Mesenchymal stem cell (in vitro differentiated cells and primary cell): ENCODE measurements at regions not wholly inside any gene's neighbourhood (a gene's known extent, or its start where the extent isn't known, plus 50 kb on each side); places are given as distances from the start of the nearest gene placed in this dataset.

Experiments used
- DNase-seq: peaks from one replicate; pipeline ENCODE4 v3.0.0-alpha.2; 2013
- H2AFZ ChIP-seq: one replicate; pipeline ENCODE4 v1.6.1; 2013; ENCODE audit warnings: low read depth, mild to moderate bottlenecking, control low read depth, inconsistent platforms, low read length, moderate library complexity
- H2AK5ac ChIP-seq: 2 replicates; pipeline ENCODE4 v1.6.1; 2013; ENCODE audit warnings: low read length, moderate library complexity, mild to moderate bottlenecking, inconsistent platforms; ENCODE audit not compliant: severe bottlenecking
- H2BK120ac ChIP-seq: one replicate; pipeline ENCODE4 v1.6.1; 2013; ENCODE audit warnings: low read depth, mild to moderate bottlenecking, inconsistent platforms, low read length, moderate library complexity
- H2BK12ac ChIP-seq, 2 experiments: one replicate each; pipeline ENCODE4 v1.6.1; 2013; ENCODE audit warnings: inconsistent platforms in 2 of 2, low read length in 2 of 2, mild to moderate bottlenecking in 2 of 2, moderate library complexity in 2 of 2, control low read depth in 1 of 2
- H2BK15ac ChIP-seq: one replicate; pipeline ENCODE4 v1.6.1; 2013; ENCODE audit warnings: mild to moderate bottlenecking, low read depth, inconsistent platforms; ENCODE audit not compliant: poor library complexity, severe bottlenecking
- H2BK5ac ChIP-seq: 2 replicates; pipeline ENCODE4 v1.6.1; 2013; ENCODE audit warnings: low read depth, mild to moderate bottlenecking, low read length, control low read depth, inconsistent platforms; ENCODE audit not compliant: poor library complexity, severe bottlenecking
- H3K14ac ChIP-seq, 2 experiments: one replicate each; pipeline ENCODE4 v1.6.1; 2013; ENCODE audit warnings: inconsistent platforms in 2 of 2, low read length in 2 of 2, control low read depth in 1 of 2, mild to moderate bottlenecking in 1 of 2, moderate library complexity in 1 of 2
- H3K18ac ChIP-seq, 2 experiments: one replicate each; pipeline ENCODE4 v1.6.1; 2013; ENCODE audit warnings: inconsistent platforms in 2 of 2, low read length in 2 of 2, control low read depth in 1 of 2, low read depth in 1 of 2, mild to moderate bottlenecking in 1 of 2
- H3K23ac ChIP-seq, 2 experiments: one replicate each; pipeline ENCODE4 v1.6.1; 2013; ENCODE audit warnings: inconsistent platforms in 2 of 2, low read length in 2 of 2, mild to moderate bottlenecking in 2 of 2, moderate library complexity in 2 of 2, control low read depth in 1 of 2
- H3K27ac ChIP-seq: 2 replicates; pipeline ENCODE4 v1.5.1; 2013; ENCODE audit warnings: mild to moderate bottlenecking, moderate library complexity, low read length, control low read depth, inconsistent platforms; ENCODE audit not compliant: poor library complexity, severe bottlenecking
- H3K27me3 ChIP-seq, 2 experiments: 2 replicates each; pipeline versions ENCODE4 v1.6.1 to v1.7.0; 2013; ENCODE audit warnings: low read length in 2 of 2, mild to moderate bottlenecking in 2 of 2, moderate library complexity in 2 of 2, control low read depth in 1 of 2, inconsistent platforms in 1 of 2; ENCODE audit not compliant: control insufficient read depth in 1 of 2, insufficient read depth in 1 of 2
- H3K36me3 ChIP-seq, 2 experiments: 2 replicates each; pipeline versions ENCODE4 v1.6.1 to v1.7.0; 2013; ENCODE audit warnings: low read length in 2 of 2, control low read depth in 1 of 2, inconsistent platforms in 1 of 2, low read depth in 1 of 2, mild to moderate bottlenecking in 1 of 2; ENCODE audit not compliant: insufficient read depth in 2 of 2, control insufficient read depth in 1 of 2
- H3K4ac ChIP-seq, 2 experiments: one replicate each; pipeline ENCODE4 v1.6.1; 2013; ENCODE audit warnings: inconsistent platforms in 2 of 2, low read length in 2 of 2, mild to moderate bottlenecking in 2 of 2, moderate library complexity in 2 of 2, control low read depth in 1 of 2, low read depth in 1 of 2
- H3K4me1 ChIP-seq: 2 replicates; pipeline ENCODE4 v1.6.1; 2013; ENCODE audit warnings: low read depth, low read length, control low read depth; ENCODE audit not compliant: control insufficient read depth, insufficient read depth
- H3K4me2 ChIP-seq: 2 replicates; pipeline ENCODE4 v1.6.1; 2013; ENCODE audit warnings: low read length, mild to moderate bottlenecking, inconsistent platforms; ENCODE audit not compliant: poor library complexity, severe bottlenecking
- H3K4me3 ChIP-seq, 2 experiments: 2 replicates each; pipeline versions ENCODE4 v1.5.1 to v1.7.0; 2013; ENCODE audit warnings: low read length in 2 of 2, mild to moderate bottlenecking in 2 of 2, control low read depth in 1 of 2, low read depth in 1 of 2; ENCODE audit not compliant: insufficient read depth in 1 of 2
- H3K79me1 ChIP-seq: replicated peaks from 2 replicates; pipeline ENCODE4 v1.6.1; 2013; ENCODE audit warnings: mild to moderate bottlenecking, control low read depth, low read length, inconsistent platforms; ENCODE audit not compliant: poor library complexity, severe bottlenecking
- H3K9ac ChIP-seq: 2 replicates; pipeline ENCODE4 v1.7.0; 2013; ENCODE audit warnings: mild to moderate bottlenecking, low read length, moderate library complexity
- H3K9me3 ChIP-seq: 2 replicates; pipeline ENCODE4 v1.7.0; 2013; ENCODE audit warnings: mild to moderate bottlenecking, low read length; ENCODE audit not compliant: control insufficient read depth
- H4K8ac ChIP-seq: one replicate; pipeline ENCODE4 v1.6.1; 2013; ENCODE audit warnings: inconsistent platforms, mild to moderate bottlenecking, low read length, moderate library complexity
- H4K91ac ChIP-seq: one replicate; pipeline ENCODE4 v1.6.1; 2013; ENCODE audit warnings: mild to moderate bottlenecking, low read length, inconsistent platforms
- WGBS: methylation state at CpG from one replicate; pipeline ENCODE4 v1.1.7; 2013; ENCODE audit warnings: mixed read lengths; 5-methylcytosine and 5-hydroxymethylcytosine counted together

- Histone ChIP-seq H4K91ac (no peak overlapping the region), H2AFZ (no peak overlapping the region), H3K9me3 (no peaks in the 10 kb centered on the region), H3K36me3 (no peaks in the 10 kb centered on the region), H3K4me2 (no peak overlapping the region), H3K14ac (no peak overlapping the region), H2BK15ac (no peak overlapping the region), H3K9ac (no peak overlapping the region), H3K27ac (no peak overlapping the region), H3K4me1 (peaks cover 44% of the 10 kb centered on the region), H3K23ac (no peak overlapping the region), H3K79me1 (no peaks in the 10 kb centered on the region), H2BK12ac (no peak overlapping the region), H3K18ac (no peak overlapping the region), H3K4me3 (no peak overlapping the region), H3K4ac (no peak overlapping the region), H2AK5ac (peak overlapping the region; percentile 54), H2BK5ac (no peak overlapping the region), H4K8ac (no peak overlapping the region), H3K27me3 (peaks cover 0 to 4% of the 10 kb centered on the region in 2 experiments), H2BK120ac (no peak overlapping the region)
- 93% methylated on average over 6 of the region's 7 CpGs for WGBS
- DNase-seq: no peak
These were observed 297.5 kb upstream of the ZMIZ1 start for GRCh38 chr10:78771260-78771659.

- Histone ChIP-seq H3K79me1 (no peaks in the 10 kb centered on the region), H3K23ac (no peak overlapping the region), H3K9me3 (no peaks in the 10 kb centered on the region), H3K27me3 (peaks cover 0 to 4% of the 10 kb centered on the region in 2 experiments), H3K4me1 (peaks cover 44% of the 10 kb centered on the region), H3K27ac (no peak overlapping the region), H4K8ac (no peak overlapping the region), H3K4me2 (no peak overlapping the region), H2BK15ac (no peak overlapping the region), H3K18ac (no peak overlapping the region), H2AFZ (no peak overlapping the region), H2BK12ac (no peak overlapping the region), H3K9ac (no peak overlapping the region), H4K91ac (peak overlapping the region; percentile 56), H3K14ac (no peak overlapping the region), H2AK5ac (peak overlapping the region; percentile 79), H2BK5ac (no peak overlapping the region), H3K4ac (no peak overlapping the region), H2BK120ac (no peak overlapping the region), H3K4me3 (no peak overlapping the region), H3K36me3 (no peaks in the 10 kb centered on the region)
- DNase-seq: no peak
- WGBS: 94% methylated on average over 7 of the region's 7 CpGs
These were observed 296.8 kb upstream of the ZMIZ1 start for GRCh38 chr10:78771808-78772455.

GRCh38 chr10:78772486-78772885, 296.3 kb upstream of the ZMIZ1 start:
- Histone ChIP-seq H2BK12ac (no peak overlapping the region), H4K8ac (no peak overlapping the region), H3K4ac (no peak overlapping the region), H2AK5ac (peak overlapping the region; percentile 79), H3K36me3 (no peaks in the 10 kb centered on the region), H3K9me3 (no peaks in the 10 kb centered on the region), H2BK15ac (no peak overlapping the region), H3K4me1 (peaks cover 50% of the 10 kb centered on the region), H3K4me3 (no peak overlapping the region), H3K14ac (no peak overlapping the region), H2BK120ac (no peak overlapping the region), H2BK5ac (no peak overlapping the region), H3K9ac (no peak overlapping the region), H3K27ac (no peak overlapping the region), H3K18ac (no peak overlapping the region), H3K23ac (no peak overlapping the region), H4K91ac (no peak overlapping the region), H3K27me3 (peaks cover 0 to 4% of the 10 kb centered on the region in 2 experiments), H3K79me1 (no peaks in the 10 kb centered on the region), H3K4me2 (no peak overlapping the region), H2AFZ (no peak overlapping the region)
- 99% methylated on average over 8 of the region's 8 CpGs for WGBS
- DNase-seq: no peak

- H3K27me3 ChIP-seq: peaks cover 0 to 4% of the 10 kb centered on the region in 2 experiments
- DNase-seq: no peak
- H3K4me1 ChIP-seq: peaks cover 52% of the 10 kb centered on the region
- no peak overlapping the region for H2BK5ac ChIP-seq
- peak overlapping the region; percentile 79 for H2AK5ac ChIP-seq
- H3K4me2 ChIP-seq: no peak overlapping the region
- no peak overlapping the region for H3K9ac ChIP-seq
- H3K18ac ChIP-seq: no peak overlapping the region
- H3K4ac ChIP-seq: no peak overlapping the region
- H3K14ac ChIP-seq: no peak overlapping the region
- no peak overlapping the region for H2BK12ac ChIP-seq
- WGBS: 95% methylated on average over 12 of the region's 12 CpGs
- H3K36me3 ChIP-seq: no peaks in the 10 kb centered on the region
- H4K8ac ChIP-seq: no peak overlapping the region
- no peak overlapping the region for H3K27ac ChIP-seq
- H3K4me3 ChIP-seq: no peak overlapping the region
- no peak overlapping the region for H2AFZ ChIP-seq
- no peaks in the 10 kb centered on the region for H3K9me3 ChIP-seq
- no peak overlapping the region for H2BK120ac ChIP-seq
- peak overlapping the region; percentile 47 for H4K91ac ChIP-seq
- no peak overlapping the region for H2BK15ac ChIP-seq
- H3K79me1 ChIP-seq: no peaks in the 10 kb centered on the region
- no peak overlapping the region for H3K23ac ChIP-seq
These were observed 295.7 kb upstream of the ZMIZ1 start for GRCh38 chr10:78772986-78773530.
